ENCODE measurements at regions not wholly inside any gene's neighbourhood (a gene's known extent, or its start where the extent isn't known, plus 50 kb on each side); places are given as distances from the start of the nearest gene placed in this dataset.

GRCh38 chr15:31925541-31925940, 104.8 kb upstream of the CHRNA7 start:
- no peak for DNase-seq

- no peak for DNase-seq
Measured at GRCh38 chr15:31930967-31931366, 99.3 kb upstream of the CHRNA7 start.

DNA sequence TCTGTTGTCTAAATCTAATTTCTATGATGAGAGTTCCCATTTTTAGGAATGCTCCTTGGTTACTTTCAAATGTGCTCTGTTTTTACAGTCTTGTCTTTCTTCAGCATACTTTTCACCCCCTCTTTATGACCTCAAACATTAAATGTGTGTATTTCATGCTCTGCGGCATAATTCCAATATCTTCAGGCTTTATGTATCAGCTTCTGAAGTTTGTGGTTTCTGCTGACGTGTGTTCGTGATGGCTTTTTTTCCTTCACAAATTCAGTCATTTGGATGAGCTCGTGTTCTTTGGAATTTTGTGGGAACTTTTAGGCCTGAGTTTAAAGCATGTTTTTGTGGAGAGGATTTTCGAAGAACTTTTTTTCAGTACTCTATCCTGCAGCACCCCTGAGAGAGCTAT, 97.7 kb upstream of the CHRNA7 start:
- DNase-seq = no peak

DNA sequence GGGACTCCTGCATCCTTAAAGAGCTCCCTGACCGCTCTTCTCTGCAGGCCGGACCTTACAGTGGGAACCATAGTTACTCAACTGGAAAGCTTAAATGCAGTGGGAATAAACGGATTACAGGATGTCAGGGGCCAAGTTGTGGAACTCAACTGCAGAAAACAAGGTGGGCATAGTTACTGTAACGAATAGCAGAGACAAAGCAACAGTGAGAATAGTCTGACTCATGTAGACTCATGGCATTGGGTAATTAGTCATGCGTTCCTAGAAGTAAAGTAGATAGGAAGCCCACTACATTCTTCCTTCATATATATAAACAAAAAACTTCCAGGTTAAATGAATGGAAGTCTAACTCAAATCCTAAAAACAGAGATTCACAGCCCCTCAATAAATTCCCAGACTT, 95.5 kb upstream of the CHRNA7 start:
- DNase-seq = no peak

DNA sequence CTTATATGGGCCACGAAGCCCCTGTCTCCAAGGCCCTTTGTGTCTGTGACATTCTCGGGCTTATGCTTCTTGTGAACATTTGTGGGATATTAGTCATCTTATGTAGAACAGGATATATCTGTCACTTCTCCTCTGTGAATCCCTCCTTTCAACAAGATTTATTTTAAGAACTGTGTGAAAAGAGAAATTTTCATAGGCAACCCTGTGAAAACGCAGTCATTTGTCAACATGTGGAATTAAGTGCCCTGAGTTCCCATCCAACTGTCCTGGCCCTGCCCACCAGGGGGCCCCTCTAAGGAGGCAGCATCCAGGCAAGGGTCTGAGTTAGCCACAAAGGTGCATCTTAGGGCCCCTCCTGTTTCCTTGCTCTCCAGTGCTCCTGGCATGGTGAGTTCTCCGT, 76.8 kb upstream of the CHRNA7 start:
- DNase-seq = no peak

DNA sequence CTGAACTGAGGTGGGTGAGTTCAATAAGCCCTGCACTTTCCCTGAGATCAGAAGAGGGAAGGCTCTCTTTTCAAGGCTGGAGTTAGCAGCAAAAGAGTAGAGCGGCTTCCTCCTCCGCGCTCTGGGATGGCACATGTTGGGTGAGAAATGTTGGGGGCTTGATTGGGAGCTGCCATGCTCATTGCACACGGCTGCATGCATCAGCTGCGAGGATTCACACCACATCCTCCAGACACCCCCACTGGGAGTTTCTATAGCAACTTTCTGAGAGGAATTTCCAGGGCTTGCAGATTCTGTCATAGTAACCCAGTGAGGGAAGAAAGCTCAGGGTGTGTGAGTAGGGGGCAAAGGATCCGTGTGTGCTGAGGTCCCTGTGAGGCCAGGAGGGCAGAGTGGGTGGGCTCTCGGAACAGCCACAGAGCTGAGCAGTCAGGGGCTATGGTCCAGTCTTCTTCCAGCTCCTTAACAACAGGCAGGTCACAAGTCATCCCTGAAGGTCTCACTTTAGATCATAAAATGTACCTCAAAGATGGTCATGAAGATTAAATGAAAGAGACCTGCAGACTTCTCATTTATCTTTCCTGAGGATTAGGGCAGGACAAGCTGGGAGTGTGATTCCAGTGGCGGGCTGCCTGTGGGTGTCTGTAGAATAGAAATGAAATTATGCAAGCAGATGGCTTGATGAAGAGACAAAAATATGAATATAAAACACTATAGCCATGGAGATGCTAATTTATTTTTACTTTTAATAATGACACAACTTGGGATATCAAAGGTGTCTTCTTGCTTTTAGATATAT, 75.7 kb upstream of the CHRNA7 start:
- DNase-seq = no peak

DNA sequence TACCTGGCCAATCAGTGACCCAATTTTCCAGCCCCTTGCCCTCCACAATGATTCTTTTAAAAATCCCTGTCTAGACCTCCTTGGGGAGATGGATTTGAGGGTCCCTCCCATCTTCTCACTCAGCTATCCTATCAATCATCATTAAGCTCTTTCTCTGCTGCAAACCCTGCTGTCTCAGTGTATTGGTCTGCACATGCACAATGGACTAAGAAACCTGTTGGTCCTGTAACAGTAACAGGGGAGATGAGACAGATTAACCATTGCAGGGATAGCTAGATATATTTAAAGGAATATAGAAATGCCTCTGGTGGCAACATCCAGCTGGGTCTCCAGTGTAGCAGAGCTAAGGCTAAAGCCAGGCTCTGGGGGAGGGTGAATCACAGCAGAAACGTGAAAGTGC, 74.6 kb upstream of the CHRNA7 start:
- DNase-seq = no peak

GRCh38 chr15:31957581-31957980, 72.7 kb upstream of the CHRNA7 start:
- no peak for DNase-seq

DNA sequence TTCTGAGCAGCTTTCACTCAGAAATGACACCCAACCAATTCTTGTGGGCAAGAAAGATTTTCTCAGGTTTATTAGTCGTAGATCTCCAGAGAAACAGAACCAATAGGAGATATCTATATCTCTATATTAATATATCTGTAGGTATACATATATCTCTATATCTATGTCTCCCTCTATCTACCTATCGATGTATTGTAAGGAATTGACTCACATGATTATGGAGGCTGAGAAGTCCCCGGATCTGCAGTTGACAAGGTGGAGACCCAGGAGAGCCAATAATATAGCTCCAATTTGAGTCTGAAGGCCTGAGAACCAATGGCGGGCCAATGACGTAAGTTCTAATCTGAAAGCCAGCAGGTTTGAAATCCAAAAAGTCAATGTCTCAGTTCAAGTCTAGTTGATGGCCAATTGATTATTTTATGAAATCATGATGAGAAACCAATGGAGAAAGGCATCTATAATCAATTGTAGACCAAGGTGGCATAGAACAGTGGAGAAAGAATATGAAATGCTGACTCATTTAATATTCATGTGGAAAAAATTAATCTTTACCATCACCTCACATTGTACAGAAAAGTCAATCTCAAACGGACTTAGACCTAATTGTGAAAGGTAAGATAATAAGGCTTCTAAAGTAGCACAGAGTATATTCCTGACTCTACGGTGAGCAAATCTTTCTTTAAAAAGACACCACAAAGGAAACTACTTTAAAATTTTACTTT, 65.6 kb upstream of the CHRNA7 start:
- DNase-seq = no peak

DNA sequence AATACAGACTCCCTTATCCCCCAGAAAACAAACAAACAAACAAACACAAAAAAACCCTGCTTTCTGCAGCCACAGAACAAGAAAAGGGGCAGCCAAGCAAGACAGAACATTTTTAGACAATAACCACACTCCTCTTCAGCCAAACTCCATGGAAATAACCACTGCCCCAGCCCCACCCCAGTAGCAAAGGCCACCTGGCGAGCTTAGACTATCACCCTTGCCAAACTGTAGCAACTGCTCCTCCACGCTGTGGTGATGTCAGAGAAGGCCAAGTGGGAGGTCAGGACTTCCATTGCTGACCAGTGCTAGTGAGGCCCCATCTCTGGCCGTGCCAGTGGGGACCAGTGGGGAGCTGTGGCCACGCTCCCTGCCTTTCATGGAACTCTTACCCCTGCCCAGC, 60.3 kb upstream of the CHRNA7 start:
- DNase-seq = no peak

DNA sequence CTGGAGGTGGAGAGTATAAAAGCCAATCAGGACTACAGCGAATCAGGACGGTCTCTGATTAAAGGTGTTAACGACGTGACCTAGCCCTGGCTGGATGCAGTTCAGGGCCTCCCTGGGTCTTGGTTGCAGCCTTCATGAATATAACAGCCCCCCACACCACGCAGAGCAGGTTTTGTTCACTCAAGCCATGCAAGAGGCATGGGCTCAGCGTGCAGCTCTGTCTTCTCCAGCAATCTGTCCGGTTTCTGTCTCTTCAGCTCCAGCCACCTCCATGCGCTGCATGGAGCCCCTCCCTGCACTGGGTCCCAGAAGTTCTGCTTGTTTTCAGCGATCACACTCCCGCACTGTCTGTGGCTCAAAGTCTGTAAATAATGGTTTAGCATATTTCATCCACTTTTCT, 57.1 kb upstream of the CHRNA7 start:
- DNase-seq = no peak

GRCh38 chr15:31974154-31974794, 56.0 kb upstream of the CHRNA7 start:
- DNase-seq = no peak

DNA sequence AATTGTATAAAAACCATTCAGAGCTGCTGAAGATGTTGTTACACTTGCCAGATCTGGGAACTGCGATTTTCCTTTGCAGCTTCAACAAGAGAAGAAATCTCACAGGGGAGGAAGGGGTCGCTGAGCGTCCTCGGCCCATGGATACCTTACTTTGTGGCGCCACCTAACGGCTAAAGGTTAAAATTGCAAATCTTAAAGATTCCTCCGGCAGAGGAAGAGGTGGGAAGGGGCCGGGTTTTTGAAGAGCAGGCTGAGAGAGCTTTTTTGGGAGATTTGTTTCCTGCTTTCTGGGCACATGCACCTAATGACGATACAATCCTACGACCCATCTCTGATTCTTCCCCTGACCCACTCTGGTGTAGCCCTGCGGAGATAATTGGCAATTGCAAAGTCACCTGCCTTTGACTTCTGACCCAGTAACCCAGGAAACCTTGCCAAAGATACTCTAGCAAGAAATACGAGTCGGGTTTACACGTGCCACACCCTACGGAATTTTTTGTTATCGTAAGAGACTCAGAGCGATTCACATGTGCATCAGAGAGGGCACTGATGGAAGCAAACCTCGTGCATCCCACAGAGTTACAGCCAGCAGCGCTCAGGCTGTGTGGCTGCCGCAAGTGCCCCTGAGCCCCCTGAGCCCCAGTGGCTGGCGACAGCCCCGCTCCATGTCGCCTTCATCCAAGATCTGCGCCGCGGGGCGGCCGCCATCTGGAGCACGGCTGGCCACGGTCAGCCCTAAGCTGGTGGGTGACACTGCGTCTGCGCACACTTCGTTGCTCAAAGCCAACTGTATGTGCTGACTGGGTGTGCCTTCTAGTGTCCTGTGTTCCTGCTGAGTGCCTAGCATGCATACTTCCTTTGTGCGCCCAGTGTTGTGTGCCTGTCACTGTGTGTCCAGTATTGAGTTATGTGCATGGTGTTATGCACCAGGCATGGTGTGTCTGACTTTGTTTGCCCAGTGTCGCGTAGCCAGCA, 55.2 kb upstream of the CHRNA7 start:
- peak; percentile 30 for DNase-seq

DNA sequence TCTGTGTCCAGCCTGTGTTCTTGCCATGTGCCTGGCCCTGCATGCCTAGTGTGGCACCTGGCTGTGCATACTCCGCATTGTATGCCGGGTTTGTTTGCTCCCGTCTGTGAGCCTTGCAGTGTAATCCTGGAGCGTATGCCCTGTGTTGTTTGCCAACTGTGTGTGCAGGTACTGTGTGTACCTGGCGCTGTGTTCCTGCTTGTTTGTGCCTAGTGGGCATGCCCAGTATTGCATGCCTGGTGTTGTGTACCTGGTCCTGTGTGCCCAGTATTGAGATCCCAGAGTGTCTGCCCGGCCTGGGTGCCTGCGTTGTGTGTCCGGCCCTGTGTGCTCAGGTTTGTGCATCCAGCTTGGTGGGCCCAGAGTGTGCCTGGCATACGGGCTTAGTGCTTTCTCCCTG, 54.5 kb upstream of the CHRNA7 start:
- DNase-seq = no peak

- no peak for DNase-seq
Measured at GRCh38 chr15:31977138-31977537, 53.2 kb upstream of the CHRNA7 start.

GRCh38 chr15:31977812-31978661, 52.3 kb upstream of the CHRNA7 start:
- peak; percentile 15 for DNase-seq

All from NCI-H1694 treated with DMSO at 0.1 percent for 48 hours (cell line).